ENCODE measurements at regions not wholly inside any gene's neighbourhood (a gene's known extent, or its start where the extent isn't known, plus 50 kb on each side); places are given as distances from the start of the nearest gene placed in this dataset.

GRCh38 chr3:6733699-6734394 is 127.1 kb upstream of the GRM7 start:
- Histone ChIP-seq H3K9me3 (replicated peaks in 1 of 11) (no peaks in the 10 kb centered on the region), H3K4me1 (no peaks in the 10 kb centered on the region), H3K4me3 (no peak overlapping the region), H3K27ac (no peak overlapping the region), H3K9ac (no peak overlapping the region), H3K36me3 (no peaks in the 10 kb centered on the region), H4K20me1 (no peaks in the 10 kb centered on the region), H3K27me3 (no peaks in the 10 kb centered on the region), H3K4me2 (no peak overlapping the region)
- TF ChIP-seq Cebpa-rat (IDR thresholded peaks at IDR 0.05): no peak

DNA sequence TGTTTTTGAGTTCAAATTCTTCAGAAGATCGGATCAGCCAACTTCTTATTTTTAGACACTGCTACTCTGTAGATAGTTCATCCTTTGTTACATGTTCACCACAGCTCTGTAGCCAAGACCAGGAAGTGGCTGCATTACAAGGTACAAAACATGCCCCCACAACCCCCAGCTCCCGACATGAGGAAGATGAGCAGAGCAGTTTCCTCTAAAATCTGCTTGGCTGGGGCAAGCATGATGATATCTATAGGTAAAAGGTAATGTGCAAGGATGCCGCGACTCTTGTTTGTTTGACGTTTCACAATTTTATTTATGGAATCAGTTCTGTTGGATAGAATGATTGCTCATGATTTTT is 126.5 kb upstream of the GRM7 start:
- no peak for TF ChIP-seq Cebpa-rat (IDR thresholded peaks at IDR 0.05)
- Histone ChIP-seq H3K27me3 (no peaks in the 10 kb centered on the region), H3K4me3 (no peak overlapping the region), H3K27ac (no peak overlapping the region), H3K9me3 (replicated peaks in 1 of 11) (no peaks in the 10 kb centered on the region), H3K9ac (no peak overlapping the region), H4K20me1 (no peaks in the 10 kb centered on the region), H3K4me1 (no peaks in the 10 kb centered on the region), H3K36me3 (no peaks in the 10 kb centered on the region), H3K4me2 (no peak overlapping the region)

DNA sequence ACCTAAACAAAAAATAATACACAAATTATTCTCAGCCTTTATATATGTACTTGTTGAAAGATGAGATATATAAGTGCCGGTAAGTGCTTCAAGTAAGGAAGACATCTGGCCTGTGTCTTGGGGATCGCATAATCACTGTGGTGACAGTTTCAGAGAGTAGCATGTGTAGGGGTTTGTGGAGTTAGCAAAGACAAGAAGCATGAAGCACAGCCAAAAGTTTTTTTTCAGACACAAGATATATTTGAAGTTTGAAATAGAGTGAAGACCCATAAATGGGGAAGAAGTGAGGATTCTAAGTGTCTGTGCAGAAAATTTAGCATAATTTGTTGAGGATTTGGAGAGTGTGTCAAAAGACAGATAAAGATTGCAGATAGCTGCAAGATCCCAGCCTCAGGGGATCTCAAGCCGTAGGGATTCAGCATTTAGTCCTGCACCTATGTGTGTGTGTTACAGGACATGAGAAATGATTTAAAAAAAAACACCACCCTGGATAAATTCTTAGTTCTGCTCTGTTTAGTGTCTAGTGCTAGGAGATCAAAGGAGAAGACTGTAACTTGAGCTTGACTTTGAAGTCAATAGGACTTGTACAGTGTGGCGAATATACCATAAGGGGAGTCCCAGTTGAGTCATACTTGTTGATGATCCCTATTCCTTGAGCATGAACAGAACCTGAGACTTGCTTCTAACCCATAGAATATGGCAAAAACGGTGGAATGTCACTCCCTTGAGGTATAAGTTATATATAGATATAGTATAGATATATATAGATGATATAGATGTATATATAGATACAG is 123.9 kb upstream of the GRM7 start:
- Histone ChIP-seq H3K27me3 (no peaks in the 10 kb centered on the region), H3K27ac (no peak overlapping the region), H3K9me3 (replicated peaks in 1 of 11) (no peaks in the 10 kb centered on the region), H3K4me1 (no peaks in the 10 kb centered on the region), H3K4me3 (no peak overlapping the region), H3K9ac (no peak overlapping the region), H3K4me2 (no peak overlapping the region), H3K36me3 (no peaks in the 10 kb centered on the region), H4K20me1 (no peaks in the 10 kb centered on the region)
- no peak for TF ChIP-seq Cebpa-rat (IDR thresholded peaks at IDR 0.05)

GRCh38 chr3:6737630-6738029 is 123.3 kb upstream of the GRM7 start:
- no peak overlapping the region for H3K27ac ChIP-seq
- H3K27me3 ChIP-seq: no peaks in the 10 kb centered on the region
- no peak for TF ChIP-seq Cebpa-rat (IDR thresholded peaks at IDR 0.05)
- no peaks in the 10 kb centered on the region for H3K9me3 ChIP-seq (replicated peaks in 1 of 11)
- H3K4me3 ChIP-seq: no peak overlapping the region
- no peaks in the 10 kb centered on the region for H4K20me1 ChIP-seq
- no peak overlapping the region for H3K9ac ChIP-seq
- no peaks in the 10 kb centered on the region for H3K36me3 ChIP-seq
- H3K4me1 ChIP-seq: no peaks in the 10 kb centered on the region
- H3K4me2 ChIP-seq: no peak overlapping the region

DNA sequence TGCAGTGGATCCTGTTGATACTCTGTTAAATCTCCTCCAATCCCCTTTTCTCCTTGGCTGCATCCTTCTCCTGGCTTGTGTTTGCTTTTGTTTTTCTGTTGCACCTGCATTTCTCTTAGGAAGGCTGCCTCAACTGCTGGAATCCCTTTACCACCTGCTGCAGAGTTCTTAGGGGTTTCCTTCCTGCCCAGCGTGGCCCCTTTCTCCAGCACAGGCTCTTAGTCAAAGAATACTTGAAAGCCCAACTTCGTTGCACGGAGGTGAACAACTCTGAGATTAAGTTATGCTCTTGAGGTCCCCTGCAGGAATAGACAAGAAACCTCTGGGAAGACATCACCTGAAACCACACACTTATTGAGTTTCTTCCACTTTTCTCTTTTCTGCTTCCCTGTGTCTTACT is 121.6 kb upstream of the GRM7 start:
- Histone ChIP-seq H3K4me1 (no peaks in the 10 kb centered on the region), H3K9me3 (replicated peaks in 1 of 11) (no peaks in the 10 kb centered on the region), H3K9ac (no peak overlapping the region), H4K20me1 (no peaks in the 10 kb centered on the region), H3K36me3 (no peaks in the 10 kb centered on the region), H3K4me3 (no peak overlapping the region), H3K4me2 (no peak overlapping the region), H3K27ac (no peak overlapping the region), H3K27me3 (no peaks in the 10 kb centered on the region)
- no peak for TF ChIP-seq Cebpa-rat (IDR thresholded peaks at IDR 0.05)

DNA sequence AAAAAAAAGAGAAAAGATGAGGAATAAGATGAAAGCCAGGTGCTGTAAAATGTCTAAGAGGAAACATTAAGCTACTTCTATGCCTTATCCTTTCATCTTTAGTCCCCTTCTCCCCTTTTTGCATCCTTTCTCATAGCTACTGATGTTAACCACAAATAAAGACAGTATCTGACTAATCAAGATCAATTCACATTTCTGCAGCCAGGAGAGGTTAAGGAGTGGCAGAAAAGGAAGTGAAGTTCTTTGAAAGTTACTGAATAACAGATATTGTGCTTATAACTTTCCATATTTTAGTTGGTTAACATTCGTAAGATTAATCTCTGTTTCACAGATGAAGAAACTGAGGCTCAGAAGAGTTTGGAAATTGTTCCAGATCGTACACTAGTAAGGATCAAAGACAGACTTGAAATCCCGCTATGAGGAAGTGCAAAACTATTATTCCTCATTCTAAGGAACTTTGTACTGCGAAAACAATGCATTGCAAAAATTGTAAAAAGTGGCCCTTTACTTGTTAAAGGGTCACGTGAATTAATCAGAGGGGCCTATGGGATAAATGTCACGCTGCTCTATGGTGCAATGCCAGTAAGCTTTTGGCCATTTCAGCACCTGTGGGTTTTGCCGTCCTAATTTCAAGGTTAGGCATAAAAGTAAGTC is 117.7 kb upstream of the GRM7 start:
- H4K20me1 ChIP-seq: no peaks in the 10 kb centered on the region
- 0 out of 22 replicates have a peak, but pooled peaks cover 0 to 3% (median 0%) of the 10 kb centered on the region in 11 experiments for H3K9me3 ChIP-seq (replicated peaks in 1 of 11)
- no peak overlapping the region for H3K9ac ChIP-seq
- no peaks in the 10 kb centered on the region for H3K4me1 ChIP-seq
- no peak overlapping the region for H3K4me2 ChIP-seq
- no peaks in the 10 kb centered on the region for H3K36me3 ChIP-seq
- H3K27me3 ChIP-seq: no peaks in the 10 kb centered on the region
- no peak for TF ChIP-seq Cebpa-rat (IDR thresholded peaks at IDR 0.05)
- no peak overlapping the region for H3K4me3 ChIP-seq
- H3K27ac ChIP-seq: no peak overlapping the region

DNA sequence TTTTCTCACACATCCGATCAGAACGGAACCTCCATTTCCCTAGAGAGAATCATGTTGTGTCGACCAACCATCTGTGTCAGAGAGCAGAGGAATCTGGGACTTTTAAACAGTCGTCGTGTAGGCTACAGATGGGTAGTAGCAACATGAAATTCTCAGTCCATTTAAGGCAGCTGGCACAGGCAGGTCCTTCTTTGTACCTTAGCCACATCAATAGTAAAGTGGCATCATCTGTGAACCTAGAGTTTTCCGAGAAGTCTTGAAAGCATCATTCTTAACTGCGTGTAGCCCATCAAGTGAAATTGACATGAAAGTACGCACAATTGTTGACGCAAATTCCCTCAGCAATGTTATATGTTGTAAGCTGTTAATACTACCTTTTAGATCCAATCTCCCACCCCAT is 114.5 kb upstream of the GRM7 start:
- H3K27ac ChIP-seq: no peak overlapping the region
- H3K4me2 ChIP-seq: no peak overlapping the region
- no peaks in the 10 kb centered on the region for H3K27me3 ChIP-seq
- TF ChIP-seq Cebpa-rat (IDR thresholded peaks at IDR 0.05): no peak
- H3K36me3 ChIP-seq: no peaks in the 10 kb centered on the region
- H4K20me1 ChIP-seq: no peaks in the 10 kb centered on the region
- H3K9ac ChIP-seq: no peak overlapping the region
- no peak overlapping the region for H3K4me3 ChIP-seq
- no peaks in the 10 kb centered on the region for H3K4me1 ChIP-seq
- H3K9me3 ChIP-seq (replicated peaks in 1 of 11): 0 out of 22 replicates have a peak, but pooled peaks cover 0 to 3% (median 0%) of the 10 kb centered on the region in 11 experiments

- Histone ChIP-seq H3K27ac (no peak overlapping the region), H3K4me3 (no peak overlapping the region), H3K9ac (no peak overlapping the region), H3K9me3 (replicated peaks in 1 of 11) (0 out of 22 replicates have a peak, but pooled peaks cover 0 to 3% (median 0%) of the 10 kb centered on the region in 11 experiments), H3K4me1 (no peaks in the 10 kb centered on the region), H4K20me1 (no peaks in the 10 kb centered on the region), H3K36me3 (no peaks in the 10 kb centered on the region), H3K4me2 (no peak overlapping the region), H3K27me3 (no peaks in the 10 kb centered on the region)
- TF ChIP-seq Cebpa-rat (IDR thresholded peaks at IDR 0.05): no peak
Observed at GRCh38 chr3:6747017-6747416, 113.9 kb upstream of the GRM7 start.

DNA sequence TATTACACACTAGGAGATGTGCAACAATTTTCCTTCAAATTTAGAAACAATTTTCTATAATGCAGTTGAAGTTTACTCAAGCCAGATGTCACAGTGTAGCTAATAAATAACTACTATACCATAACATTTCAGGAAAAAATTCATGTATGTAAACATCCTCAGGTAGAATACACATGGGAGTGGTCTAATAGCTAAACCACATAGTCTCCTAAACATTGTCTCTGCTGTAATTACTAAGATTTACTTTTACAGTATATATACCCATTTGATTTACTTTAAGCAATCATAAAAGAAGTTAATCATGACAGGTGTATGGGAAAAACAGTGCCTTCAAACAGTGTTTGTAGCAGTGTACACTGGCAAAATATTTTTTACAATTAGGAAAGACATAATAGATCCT is 110.1 kb upstream of the GRM7 start:
- H3K27ac ChIP-seq: no peak overlapping the region
- no peaks in the 10 kb centered on the region for H3K36me3 ChIP-seq
- 0 out of 20 replicates have a peak, but pooled peaks cover 0 to 4% (median 0%) of the 10 kb centered on the region in 10 experiments for H3K4me1 ChIP-seq
- H3K4me2 ChIP-seq: no peak overlapping the region
- H3K4me3 ChIP-seq: no peak overlapping the region
- peaks cover 0 to 7% (median 4%) of the 10 kb centered on the region in 11 experiments; a peak in 6 of 22 replicates for H3K9me3 ChIP-seq (replicated peaks in 1 of 11)
- no peak for TF ChIP-seq Cebpa-rat (IDR thresholded peaks at IDR 0.05)
- no peak overlapping the region for H3K9ac ChIP-seq
- H3K27me3 ChIP-seq: no peaks in the 10 kb centered on the region
- no peaks in the 10 kb centered on the region for H4K20me1 ChIP-seq

Measured in BLaER1 treated with 17β-estradiol and CSF1 and Interleukin-3, amounts not matched to agents 10 nM and 100 nM (cell line).